Mucosa of rectum (tissue), 2 donors: ENCODE measurements at regions not wholly inside any gene's neighbourhood (a gene's known extent, or its start where the extent isn't known, plus 50 kb on each side); places are given as distances from the start of the nearest gene placed in this dataset.

ENCODE experiments used
- H3K27ac ChIP-seq, 2 donors: one replicate each; pipeline ENCODE4 v1.7.0; 2013; ENCODE audit warnings: inconsistent platforms in 2 of 2, low read depth in 2 of 2, low read length in 2 of 2
- H3K27me3 ChIP-seq, 2 donors: one replicate each; pipeline ENCODE4 v1.7.0; 2013; ENCODE audit warnings: low read length in 2 of 2; ENCODE audit not compliant: control insufficient read depth in 2 of 2, insufficient read depth in 2 of 2
- H3K36me3 ChIP-seq, 2 donors: one replicate each; pipeline ENCODE4 v1.7.0; 2013; ENCODE audit warnings: low read length in 2 of 2; ENCODE audit not compliant: control insufficient read depth in 2 of 2, insufficient read depth in 2 of 2
- H3K4me1 ChIP-seq, 2 donors: one replicate each; pipeline ENCODE4 v1.7.0; 2013; ENCODE audit warnings: low read length in 2 of 2, mild to moderate bottlenecking in 1 of 2; ENCODE audit not compliant: control insufficient read depth in 2 of 2, insufficient read depth in 2 of 2
- H3K4me3 ChIP-seq, 2 donors: one replicate each; pipeline ENCODE4 v1.7.0; 2013; ENCODE audit warnings: low read length in 2 of 2
- H3K9ac ChIP-seq, 2 donors: one replicate each; pipeline ENCODE4 v1.7.0; 2013; ENCODE audit warnings: low read length in 2 of 2, low read depth in 1 of 2, mild to moderate bottlenecking in 1 of 2
- H3K9me3 ChIP-seq, 2 donors: one replicate each; pipeline ENCODE4 v1.7.0; 2013; ENCODE audit warnings: low read length in 2 of 2; ENCODE audit not compliant: control insufficient read depth in 2 of 2
- donor health status: healthy.
- donor health status: Normal muscosa, but diverticular disease.

DNA sequence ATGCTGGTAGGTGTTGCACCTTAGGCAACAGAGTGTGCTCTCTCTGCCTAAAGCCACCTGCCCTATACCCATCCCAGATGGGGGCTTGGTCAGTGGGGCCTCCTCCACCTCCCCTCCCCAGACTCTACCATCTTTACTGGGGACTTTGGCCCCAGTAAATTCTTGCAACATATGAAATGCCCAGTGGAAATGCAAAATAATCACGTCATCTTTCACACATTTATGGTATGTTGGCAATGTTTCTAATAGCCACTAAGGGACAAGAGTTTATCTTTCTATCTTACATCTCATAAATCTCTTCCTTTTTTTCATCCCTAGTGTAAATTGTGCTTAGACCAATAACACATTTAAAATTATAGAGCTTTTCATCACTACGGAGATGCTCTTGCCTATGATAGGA, 103.0 kb upstream of the MAML3 start:
- H3K9ac ChIP-seq = no peak overlapping the region
- no peaks in the 10 kb centered on the region for H3K27me3 ChIP-seq
- no peaks in the 10 kb centered on the region for H3K36me3 ChIP-seq
- no peak overlapping the region for H3K27ac ChIP-seq
- H3K4me1 ChIP-seq = peaks cover 6 to 13% of the 10 kb centered on the region in 2 donors
- no peaks in the 10 kb centered on the region for H3K9me3 ChIP-seq
- H3K4me3 ChIP-seq = no peak overlapping the region

DNA sequence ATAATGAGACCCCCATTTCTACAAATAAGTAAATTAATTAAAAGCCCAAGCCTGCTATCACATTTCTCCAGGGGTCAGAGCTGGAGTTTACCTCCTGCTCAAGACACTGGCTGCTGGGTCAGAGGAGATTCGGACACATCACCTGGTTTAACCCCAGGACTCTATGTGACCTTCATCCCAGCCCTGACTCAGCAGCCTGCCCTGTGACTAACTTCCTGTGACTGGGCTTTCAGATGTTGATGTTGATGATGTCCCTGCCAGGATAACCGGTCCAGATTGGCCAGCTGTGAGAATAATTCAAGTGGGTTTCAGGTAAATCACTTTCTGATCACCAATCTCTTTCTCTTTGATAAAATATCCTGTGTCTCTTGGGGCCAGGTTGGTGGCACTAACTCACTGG, 102.4 kb upstream of the MAML3 start:
- H3K27me3 ChIP-seq = no peaks in the 10 kb centered on the region
- no peaks in the 10 kb centered on the region for H3K36me3 ChIP-seq
- H3K4me1 ChIP-seq = peaks cover 8 to 15% of the 10 kb centered on the region in 2 donors
- H3K9ac ChIP-seq = no peak overlapping the region
- no peaks in the 10 kb centered on the region for H3K9me3 ChIP-seq
- H3K4me3 ChIP-seq = no peak overlapping the region
- H3K27ac ChIP-seq = no peak overlapping the region

DNA sequence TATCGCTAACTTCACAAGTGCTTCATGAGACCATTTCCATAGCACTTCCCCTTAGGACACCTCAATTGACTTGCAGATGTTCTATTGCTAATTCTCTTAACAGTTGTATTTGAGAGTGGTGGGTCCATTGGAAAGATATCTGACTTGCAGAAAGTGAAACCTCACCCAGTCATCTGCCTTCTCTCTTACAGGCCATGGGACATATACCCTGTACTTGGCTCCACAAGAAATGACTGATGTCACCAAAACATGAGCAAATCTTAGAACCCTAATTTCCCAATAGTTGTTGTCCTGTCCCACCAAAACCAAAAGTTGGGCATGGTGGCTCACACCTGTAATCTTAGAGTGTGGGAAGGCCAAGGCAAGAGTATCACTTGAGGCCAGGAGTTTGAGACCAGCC, 101.9 kb upstream of the MAML3 start:
- no peak overlapping the region for H3K27ac ChIP-seq
- no peaks in the 10 kb centered on the region for H3K36me3 ChIP-seq
- no peak overlapping the region for H3K9ac ChIP-seq
- H3K4me1 ChIP-seq = peaks cover 8 to 15% of the 10 kb centered on the region in 2 donors
- H3K4me3 ChIP-seq = no peak overlapping the region
- no peaks in the 10 kb centered on the region for H3K9me3 ChIP-seq
- H3K27me3 ChIP-seq = no peaks in the 10 kb centered on the region

DNA sequence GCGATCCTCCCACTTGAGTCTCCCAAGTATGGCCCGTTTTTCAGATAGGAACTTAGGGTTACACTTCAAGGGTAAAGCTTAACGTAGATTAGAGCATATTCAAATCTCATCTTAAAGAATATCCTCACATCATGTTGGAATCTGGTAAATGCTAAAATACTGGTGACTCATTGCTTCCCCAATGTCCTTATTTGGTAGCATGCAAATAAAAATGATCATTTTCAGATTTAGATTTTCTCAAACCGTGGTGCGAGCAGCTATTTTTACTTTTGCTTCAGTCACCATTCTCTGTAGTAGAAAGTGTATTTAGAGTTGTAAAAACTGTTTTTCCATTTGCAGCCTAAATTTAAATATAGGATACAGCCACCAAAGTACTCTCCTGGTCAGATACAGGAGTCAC, 101.5 kb upstream of the MAML3 start:
- H3K36me3 ChIP-seq = no peaks in the 10 kb centered on the region
- H3K9ac ChIP-seq = no peak overlapping the region
- H3K4me1 ChIP-seq = peaks cover 8 to 15% of the 10 kb centered on the region in 2 donors
- no peaks in the 10 kb centered on the region for H3K9me3 ChIP-seq
- H3K27me3 ChIP-seq = no peaks in the 10 kb centered on the region
- H3K4me3 ChIP-seq = no peak overlapping the region
- H3K27ac ChIP-seq = no peak overlapping the region

DNA sequence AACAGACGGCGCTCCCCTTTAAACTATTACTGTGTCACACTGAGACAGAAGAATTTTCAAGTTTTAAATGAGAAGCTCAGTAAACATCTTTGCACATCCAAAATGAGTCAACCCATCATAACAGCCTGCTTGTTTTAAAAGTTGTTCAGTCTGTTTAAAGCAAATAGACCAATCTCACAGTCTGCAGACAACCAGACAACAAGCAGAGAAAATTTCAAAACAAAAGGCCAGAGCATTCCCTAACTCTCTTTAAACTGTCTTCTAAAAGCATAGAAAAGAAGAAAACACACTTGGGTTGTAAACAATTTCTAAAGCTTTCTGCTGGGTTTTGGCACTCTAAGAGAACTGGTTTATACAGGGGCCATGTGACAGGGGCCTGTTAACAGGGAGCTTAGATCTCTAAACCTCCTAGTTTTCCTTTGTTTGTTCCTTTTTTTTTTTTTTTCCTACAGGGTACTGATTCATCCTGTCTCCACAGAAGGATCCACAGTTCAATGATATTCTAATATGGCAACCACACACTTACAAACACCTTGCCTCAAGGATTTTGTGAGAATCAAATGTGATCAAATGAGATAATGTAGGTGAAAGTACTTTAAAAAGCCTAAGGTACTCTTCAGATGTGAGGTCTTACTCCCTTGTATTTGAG, 100.8 kb upstream of the MAML3 start:
- H3K4me1 ChIP-seq = peaks cover 8 to 15% of the 10 kb centered on the region in 2 donors
- no peaks in the 10 kb centered on the region for H3K27me3 ChIP-seq
- H3K27ac ChIP-seq = no peak overlapping the region
- H3K36me3 ChIP-seq = no peaks in the 10 kb centered on the region
- H3K9me3 ChIP-seq = no peaks in the 10 kb centered on the region
- H3K4me3 ChIP-seq = no peak overlapping the region
- H3K9ac ChIP-seq = no peak overlapping the region

DNA sequence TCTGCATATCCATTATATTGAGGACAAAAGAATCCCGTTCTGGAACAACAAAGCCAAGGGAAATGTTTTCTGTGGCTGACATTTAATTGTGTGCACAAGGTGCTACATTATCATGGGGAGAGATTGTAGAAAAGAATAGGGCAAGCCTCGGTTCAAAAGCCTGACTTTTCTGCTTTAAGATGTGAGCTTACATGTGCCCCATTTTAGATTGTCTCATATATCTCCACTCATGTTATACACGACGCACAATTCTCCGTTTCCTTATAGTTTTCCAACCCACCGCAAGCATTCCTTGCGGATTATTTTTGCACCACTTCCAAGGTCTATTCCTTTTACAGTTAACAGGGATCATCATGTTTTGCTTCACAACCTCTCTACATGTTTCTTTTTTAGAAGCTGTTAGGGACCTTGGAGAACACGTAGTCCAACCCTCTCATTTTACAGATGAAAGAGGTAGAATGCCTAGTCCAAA, 99.6 kb upstream of the MAML3 start:
- Histone ChIP-seq H3K4me3 (peak overlapping the region; percentile 32 to 62), H3K9ac (no peak overlapping the region), H3K4me1 (peaks cover 13 to 20% of the 10 kb centered on the region in 2 donors), H3K27ac (no peak overlapping the region), H3K9me3 (no peaks in the 10 kb centered on the region), H3K27me3 (no peaks in the 10 kb centered on the region), H3K36me3 (no peaks in the 10 kb centered on the region)

DNA sequence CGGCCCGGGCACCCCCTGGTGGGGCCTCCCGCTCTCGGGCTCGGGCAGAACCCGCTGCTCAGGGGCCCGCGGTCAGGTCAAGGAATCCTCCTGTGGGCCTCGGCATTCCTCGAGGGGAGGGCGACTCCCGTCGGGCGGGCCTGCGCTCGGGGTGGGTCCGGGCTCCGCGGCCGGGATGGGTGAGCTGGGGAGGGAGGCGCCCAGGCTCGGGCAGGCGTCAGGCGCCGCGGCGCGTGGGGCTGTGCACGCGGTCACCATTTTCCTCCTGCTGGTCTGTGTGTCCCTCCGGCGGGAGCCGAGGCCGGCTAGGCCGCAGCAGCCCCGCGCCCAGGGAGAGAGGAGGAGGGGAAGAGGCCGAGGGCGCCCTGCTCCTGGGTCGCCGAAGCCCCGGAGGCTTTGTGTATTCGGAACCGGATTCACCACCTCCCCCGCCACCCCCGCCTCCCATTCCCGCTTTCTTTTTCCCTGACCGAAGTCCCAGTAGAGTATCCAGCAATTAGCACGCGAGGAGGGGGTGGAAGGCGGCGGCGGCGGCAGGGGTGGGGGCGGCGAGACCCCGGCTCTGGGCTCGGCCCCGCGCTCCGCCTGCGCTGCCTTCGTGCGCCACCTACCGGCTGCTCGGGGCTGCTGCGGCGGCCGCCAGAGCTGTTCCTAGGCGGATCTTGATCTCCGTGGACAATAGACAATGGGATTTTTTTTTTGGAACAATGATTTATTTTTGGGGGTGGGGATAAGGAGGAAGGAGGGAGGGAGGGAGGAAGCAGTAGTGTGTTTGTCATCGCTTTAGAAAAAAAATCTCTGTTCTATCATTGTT, 99.0 kb upstream of the MAML3 start:
- Histone ChIP-seq H3K9ac (peak overlapping the region; percentile 68 to 75), H3K27me3 (no peaks in the 10 kb centered on the region), H3K4me3 (peak overlapping the region; percentile 62 to 65), H3K9me3 (no peaks in the 10 kb centered on the region), H3K4me1 (peaks cover 13 to 20% of the 10 kb centered on the region in 2 donors), H3K27ac (peak overlapping the region; percentile 81 to 85), H3K36me3 (no peaks in the 10 kb centered on the region)

DNA sequence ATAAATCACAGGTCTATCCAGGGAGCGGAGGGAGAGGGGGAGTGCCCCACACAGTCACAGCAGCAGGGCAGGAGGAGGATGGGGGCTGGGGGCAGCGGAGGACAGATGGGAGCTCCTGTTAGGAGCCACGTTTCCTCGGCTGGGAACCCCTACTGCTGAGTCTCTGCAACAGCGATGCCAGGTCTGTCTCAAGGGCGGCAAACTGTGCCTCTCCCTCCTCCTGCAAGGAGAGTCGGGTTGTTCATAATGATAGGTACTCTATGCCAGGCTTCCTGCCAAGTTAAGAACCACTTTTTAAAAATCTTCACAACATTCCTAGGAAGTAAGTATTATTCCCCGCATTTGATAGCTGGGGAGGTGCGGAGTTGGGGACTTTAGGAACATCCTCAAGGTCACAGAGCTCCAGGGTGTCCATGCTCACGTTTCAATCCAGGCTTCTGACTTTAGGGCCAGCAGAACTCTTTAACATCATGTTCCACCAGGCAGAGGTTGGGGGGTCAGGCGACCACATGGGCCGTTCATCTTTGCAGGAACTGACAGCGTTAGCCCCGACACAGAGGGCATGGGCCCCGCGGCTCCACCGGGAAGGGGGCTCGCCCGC, 98.3 kb upstream of the MAML3 start:
- Histone ChIP-seq H3K4me1 (peaks cover 13 to 16% of the 10 kb centered on the region in 2 donors), H3K9me3 (no peaks in the 10 kb centered on the region), H3K27me3 (no peaks in the 10 kb centered on the region), H3K27ac (peak overlapping the region; percentile 81 to 85), H3K4me3 (peak overlapping the region; percentile 62 to 65), H3K9ac (peak overlapping the region; percentile 68 to 75), H3K36me3 (no peaks in the 10 kb centered on the region)

DNA sequence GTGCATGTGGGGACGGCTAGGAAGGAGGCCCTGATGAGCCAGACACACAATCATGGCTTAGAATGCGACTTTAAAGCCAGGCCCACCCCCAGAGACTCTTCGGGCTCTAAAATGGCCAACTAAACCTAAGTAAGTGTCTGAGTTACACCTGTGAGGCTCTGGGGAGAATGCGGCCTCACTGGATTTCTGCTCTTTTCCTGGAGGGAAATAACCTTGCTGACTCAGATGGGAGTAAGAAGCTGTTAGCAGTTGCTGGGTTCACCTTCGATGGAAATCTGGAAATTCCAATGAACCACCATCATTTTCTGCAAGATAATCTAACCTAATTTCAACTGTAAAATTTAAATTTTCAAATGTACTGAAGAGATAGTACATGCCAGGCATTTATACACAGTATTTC, 97.6 kb upstream of the MAML3 start:
- Histone ChIP-seq H3K9ac (no peak overlapping the region), H3K27me3 (no peaks in the 10 kb centered on the region), H3K27ac (peak overlapping the region in 1 of 2 donors; percentile 85), H3K36me3 (no peaks in the 10 kb centered on the region), H3K4me1 (peaks cover 13 to 16% of the 10 kb centered on the region in 2 donors), H3K4me3 (no peak overlapping the region), H3K9me3 (no peaks in the 10 kb centered on the region)

DNA sequence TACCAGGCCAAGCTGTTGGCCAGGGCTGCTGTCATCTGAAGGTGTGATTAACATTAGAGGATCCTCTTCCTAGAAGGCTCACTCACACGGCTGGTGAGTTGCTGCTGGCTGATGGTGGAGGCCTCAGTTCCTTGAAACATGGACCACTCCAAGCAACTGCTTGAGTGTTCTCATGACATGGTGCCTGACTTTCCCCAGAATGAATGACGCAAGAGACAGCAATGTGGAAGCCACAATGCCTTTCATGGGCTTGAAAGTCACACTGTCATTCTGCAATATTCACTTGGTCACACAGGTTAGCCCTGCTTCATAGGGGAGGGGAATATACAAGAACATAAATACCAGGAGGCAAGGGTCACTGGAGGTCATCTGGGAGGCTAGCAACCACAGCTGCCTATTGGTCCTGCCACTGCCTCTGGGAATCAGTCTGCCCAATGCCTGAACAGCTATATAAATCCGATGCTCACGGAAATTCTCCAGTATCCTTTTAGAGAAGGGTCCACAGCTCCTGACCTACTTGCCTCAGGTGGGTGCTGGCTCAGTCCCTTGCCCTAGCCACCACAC, 97.1 kb upstream of the MAML3 start:
- H3K9ac ChIP-seq = no peak overlapping the region
- no peaks in the 10 kb centered on the region for H3K9me3 ChIP-seq
- no peaks in the 10 kb centered on the region for H3K36me3 ChIP-seq
- no peak overlapping the region for H3K27ac ChIP-seq
- H3K4me1 ChIP-seq = peaks cover 13 to 16% of the 10 kb centered on the region in 2 donors
- H3K27me3 ChIP-seq = no peaks in the 10 kb centered on the region
- no peak overlapping the region for H3K4me3 ChIP-seq
